ENCODE measurements at regions not wholly inside any gene's neighbourhood (a gene's known extent, or its start where the extent isn't known, plus 50 kb on each side); places are given as distances from the start of the nearest gene placed in this dataset.

DNA sequence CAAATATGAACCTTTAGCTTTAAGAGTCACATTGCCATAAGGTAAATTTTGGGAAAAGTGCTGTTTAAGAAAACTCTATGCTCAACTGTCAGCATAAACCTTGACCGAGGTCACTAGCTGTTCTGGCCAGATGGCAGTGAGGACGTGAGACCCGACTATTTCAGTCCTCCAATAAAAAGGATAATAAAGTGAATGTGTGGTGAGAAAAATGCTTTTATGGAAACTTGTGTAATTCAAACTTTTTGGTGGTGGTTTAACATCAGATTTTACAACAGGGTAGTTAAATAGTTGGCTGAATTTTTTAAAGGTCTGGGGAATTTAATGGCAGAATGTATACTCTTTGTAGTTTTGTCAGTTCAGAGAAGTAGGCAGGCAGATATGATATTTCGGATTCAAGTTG, 391.1 kb downstream of the PMP22 start:
- DNase-seq, result no peak

DNA sequence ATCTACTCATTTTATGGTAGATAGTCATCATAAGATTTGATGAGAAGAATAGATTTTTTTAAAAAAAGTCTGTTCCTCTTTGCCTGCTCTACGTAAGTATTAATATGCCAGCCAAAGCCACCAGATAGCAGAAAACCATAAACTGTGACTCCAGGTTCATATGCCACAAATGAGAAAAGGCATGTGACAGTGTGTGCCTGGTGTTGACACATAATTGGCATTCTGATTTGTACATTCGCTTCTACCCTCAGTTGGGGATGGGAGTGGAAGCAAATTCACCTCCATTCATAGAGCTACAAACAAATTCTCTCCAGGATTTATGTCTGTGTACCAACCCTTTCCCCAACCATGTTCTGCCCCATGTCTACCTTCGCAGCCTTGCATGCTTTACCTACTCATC, 391.6 kb downstream of the PMP22 start:
- no peak for DNase-seq

DNA sequence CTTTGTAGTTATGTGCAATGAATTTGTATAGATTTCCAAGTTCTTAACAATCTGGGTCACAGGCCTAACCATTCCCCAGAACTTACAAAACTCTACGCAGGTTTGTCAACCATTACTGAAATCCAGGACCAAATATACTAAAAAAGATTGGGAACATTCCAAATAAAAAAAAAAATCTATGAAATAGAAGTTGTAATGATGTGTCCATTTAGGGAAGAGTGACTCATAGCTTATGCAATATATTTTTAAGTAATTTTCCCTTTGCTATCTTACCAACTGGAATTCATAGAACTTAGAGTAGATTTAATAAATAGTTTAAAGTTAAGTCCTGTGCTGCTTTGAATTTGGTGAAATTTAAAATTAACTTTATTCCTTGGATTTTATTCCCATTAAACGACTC, 393.2 kb downstream of the PMP22 start:
- DNase-seq, result no peak

DNA sequence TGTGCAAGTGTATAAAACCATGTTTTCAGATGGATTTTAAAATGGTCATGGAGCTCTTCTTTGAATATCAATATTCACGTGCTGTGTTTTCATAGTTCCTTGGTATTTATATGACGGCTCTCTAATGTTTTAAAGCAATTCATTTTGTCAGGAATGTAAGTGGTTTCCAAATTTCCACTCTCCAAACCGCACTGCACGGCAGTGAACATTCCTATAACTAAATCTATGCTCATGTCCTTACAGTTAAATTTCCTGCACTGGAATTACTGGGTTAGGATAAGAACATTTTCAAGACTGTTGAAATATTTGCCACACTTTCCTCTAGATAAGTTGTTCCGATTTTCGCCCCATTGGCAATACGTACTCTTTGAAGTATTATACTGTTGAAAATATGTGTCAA, 398.9 kb downstream of the PMP22 start:
- DNase-seq, result no peak

DNA sequence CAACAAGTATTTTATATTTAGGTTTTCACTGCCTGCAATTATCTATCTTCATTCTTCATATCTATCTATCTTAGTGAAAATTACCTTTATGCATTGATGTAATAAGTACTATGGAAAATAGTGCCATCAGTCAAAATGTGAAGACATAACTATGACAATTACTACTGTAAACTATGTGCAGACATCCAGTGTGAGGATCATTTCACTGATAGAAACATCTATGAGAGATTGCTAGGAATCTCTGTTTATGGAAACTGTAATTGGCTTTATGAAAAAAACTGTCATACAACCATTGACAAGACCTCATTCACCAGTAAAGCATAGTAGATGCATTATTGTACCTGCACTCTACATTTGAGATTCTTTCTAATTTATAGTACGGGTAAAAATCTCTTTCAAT, 401.0 kb downstream of the PMP22 start:
- no peak for DNase-seq

DNA sequence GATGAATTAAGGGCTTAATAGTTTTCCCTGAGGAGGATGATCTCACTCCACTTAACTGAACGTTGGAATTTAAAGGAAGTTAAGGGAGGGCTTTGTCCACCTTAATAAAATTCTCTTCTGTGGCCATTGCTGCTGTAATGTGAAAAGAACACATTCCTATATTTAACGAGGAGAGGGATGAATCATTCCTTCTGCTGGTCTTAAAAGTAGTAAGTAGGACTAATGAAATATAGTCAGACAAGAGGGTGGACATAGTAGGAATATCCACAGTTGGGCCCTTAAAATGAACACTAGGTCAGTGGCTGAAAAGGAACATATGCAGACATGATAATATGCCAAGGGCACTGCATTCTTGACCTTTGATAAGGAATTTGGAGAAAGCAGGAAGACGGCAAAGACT, 405.6 kb downstream of the PMP22 start:
- no peak for DNase-seq

DNA sequence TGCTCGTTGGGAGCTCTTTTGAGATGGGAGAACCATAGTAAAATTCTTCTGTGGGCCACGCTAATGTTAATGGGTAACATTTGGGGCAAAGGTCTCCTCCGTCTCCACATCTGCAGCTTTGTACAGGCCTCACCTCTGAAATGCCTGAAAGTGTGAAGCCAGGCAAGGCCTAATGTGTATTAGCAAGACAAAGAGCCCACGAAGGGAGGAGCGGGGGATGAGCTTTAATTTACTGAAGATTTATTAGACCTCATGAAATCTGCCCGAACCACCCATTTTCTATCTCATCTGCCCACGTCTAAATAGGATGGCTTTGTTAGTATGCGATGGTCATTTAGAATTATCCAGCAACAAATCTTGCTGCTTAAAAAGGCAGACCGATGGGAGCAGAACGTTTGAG, 408.9 kb downstream of the PMP22 start:
- no peak for DNase-seq

DNA sequence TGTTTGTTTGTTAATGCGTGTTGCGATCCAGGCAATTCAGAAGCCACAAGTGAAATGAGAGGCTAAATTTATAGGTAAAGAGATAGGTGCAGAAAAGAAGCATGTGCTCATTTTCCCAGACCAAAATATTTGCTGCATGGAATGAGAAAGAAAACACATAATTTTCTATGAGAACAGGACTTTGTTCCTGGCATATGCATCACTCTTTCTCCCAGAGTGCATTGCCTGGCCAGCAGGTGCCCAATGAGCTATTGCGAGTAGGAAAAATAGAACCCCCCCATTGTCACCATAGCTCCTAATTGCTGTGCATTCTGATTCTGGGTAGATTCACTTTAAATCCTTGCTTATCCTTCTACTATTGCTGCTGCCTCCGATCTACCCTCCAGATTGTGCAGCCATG, 410.4 kb downstream of the PMP22 start:
- no peak for DNase-seq

DNA sequence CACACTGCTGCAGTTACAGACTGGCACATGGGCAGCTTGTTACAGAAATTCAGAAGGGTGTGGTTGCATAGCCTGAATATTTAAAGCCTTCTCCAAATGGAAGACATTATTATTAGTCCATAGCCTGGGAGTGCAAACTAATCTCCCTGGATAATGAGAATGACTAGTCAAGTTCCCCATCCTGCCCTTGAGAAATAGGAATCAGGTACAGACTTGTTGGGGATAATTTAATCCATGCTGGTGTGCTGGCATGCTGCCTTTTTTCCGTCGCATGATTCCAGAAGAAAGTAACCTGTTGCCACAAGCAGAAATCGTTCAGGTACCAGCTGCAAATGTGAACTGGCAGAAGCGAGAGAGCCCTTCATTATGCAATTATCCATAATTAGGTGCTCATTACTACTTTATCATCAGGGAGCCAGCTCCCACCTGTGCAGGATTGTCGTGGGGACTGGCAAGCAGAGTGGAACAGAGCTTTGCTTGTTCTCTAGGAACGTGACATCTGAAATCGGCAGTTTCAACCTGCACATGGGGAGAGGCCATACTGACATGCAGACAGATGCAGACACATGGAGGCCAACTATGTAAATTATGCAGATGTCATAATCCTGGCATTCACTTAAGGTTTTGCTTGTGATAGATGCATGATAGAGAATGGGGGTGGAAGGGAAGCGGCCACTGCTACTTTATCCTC, 419.4 kb downstream of the PMP22 start:
- no peak for DNase-seq

DNA sequence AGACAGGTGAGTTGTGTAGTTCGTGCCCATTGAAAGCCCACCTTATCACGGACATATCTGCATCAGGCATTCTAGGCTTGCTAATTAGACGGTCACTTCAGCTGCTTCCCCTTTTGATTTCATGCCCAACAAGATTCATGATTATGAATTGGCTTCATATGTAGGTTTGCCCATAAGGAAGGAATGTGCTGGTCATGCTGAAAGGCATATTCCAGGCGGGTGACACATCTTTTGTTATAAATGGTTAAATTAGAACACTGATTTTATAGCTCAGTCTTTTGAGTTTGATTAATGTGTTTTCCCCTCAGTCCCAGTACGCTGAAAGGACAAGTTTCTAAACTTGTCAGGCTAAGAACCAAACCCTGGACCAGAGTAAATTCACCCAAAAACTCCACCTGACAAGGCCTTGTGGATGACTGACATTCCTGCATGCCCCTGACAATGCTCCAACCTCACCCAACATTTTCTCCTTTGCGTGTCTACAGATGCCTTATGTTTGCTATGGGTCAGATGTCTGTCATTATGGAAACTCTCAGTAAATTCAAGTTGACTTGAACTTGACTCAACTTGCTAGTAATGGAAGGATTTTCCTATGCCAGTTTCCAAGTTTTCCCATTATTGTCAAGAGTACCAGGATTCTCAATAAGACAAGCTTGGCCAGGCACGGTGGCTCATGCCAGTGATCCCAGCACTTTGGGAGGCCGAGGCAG, 421.9 kb downstream of the PMP22 start:
- DNase-seq, result no peak

DNA sequence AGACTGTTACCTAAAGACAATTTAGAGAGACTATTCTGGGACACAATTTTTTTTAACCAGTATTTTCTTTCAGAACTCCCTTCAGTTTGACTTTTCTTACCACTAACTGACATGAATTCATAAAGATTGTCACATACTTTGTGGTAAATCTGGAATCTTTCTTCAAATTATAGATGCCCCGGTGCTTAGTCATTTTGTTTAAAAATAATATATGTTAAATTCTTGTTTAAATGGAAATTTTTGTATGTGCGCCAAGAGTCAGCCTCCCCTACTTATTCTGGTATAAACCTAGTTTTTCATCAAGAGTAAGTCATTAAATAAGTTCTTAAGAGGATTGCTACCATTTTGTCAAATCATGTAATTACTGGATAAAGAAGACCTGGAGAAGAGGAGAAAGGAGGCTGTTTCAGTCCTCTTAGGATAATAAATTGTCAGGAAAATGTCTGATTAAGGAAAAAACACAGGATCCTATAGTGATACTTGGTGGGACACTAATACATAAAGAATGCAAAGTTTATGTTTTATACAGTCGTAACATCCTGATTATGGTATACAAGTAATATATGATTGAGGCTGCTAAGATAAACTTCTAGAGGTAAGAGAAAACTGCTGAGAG, 424.4 kb downstream of the PMP22 start:
- DNase-seq, result no peak

DNA sequence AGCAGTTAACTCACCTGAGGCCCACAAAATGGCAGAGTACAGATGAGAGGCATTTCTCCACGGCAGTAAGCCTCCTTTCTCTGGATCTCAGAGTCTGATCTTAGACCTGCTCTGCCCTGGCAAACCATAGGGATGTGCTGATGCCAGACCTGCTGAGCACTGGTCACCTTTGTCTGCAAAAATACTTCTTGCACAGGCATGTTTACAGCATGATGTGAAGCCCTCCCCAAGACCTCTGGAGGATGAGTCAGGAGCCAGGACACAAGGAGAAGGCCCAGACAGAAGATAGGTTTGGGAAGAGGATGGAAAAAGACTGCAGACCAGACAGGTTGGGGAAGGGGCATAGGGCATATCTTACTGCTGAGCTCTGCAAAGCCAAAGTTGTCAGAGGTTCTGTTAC, 426.6 kb downstream of the PMP22 start:
- no peak for DNase-seq

DNA sequence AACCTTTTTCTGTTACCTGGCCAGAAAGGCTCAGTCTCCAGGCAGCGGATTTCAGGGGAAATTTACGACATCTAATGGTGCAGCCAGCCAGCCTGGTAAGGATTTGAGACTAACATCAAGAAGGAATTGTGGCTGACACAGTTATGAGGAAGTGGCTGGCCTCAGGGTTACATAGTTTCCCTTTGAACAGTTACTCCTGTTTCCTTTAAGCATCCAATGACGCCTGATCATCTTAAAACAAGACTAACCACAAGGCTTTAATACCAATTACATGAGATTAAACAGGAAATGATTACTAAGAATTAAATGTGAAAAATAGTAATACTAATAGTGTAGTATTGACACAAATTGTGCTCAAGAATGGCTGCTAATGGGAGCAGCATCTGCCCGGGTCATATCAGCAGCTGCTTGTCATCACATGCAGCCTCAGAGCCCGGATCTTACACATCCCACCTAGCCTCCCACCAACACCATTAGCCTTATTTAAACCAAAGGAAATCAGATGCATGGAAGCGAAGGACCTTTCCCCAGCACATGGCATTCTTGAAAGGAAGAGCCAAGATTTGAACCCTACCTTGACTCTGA, 431.8 kb downstream of the PMP22 start:
- DNase-seq, result no peak

DNA sequence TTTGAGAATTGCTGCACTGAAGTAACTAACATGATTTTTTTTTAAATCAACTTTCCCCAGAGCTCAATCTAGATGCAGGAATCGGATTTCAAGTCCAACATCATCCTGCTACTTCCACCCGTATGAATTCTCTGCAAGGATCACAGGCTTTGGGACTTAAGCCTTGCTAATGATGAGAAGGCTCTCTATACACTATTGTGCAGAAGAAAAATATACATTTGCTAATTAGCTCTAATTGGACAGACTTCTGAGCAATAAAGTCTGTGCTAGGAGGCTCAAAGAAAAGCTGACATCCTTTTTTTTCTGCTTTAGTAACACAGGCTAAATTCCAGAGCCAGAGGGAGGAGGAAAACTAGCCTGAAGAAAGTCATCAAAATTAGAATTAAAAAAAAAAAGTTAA, 433.6 kb downstream of the PMP22 start:
- no peak for DNase-seq

DNA sequence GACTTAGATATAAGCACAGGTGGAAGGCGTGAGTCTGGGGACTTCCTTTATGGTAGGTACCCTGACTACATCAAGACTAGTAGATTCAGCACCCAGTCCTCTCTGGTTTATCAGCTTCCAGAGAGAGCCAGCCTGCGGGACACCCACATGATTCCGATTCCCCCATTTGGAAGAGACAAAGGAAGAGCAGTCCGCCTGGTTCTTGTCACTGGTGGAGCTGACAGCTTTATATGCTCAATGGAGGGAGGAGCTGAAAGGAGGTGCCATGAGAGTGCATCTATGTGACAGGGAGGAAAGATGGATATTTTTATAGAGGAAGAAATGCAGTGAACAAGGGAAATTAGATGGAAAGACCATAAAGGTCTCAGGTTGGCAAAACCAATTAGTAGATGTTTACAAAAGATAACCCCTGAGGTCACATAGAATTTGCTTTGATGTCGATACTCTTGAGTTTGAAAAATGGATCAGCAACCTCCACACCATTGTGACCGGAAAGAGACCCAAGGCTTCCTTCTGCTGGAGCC, 437.7 kb downstream of the PMP22 start:
- no peak for DNase-seq

DNA sequence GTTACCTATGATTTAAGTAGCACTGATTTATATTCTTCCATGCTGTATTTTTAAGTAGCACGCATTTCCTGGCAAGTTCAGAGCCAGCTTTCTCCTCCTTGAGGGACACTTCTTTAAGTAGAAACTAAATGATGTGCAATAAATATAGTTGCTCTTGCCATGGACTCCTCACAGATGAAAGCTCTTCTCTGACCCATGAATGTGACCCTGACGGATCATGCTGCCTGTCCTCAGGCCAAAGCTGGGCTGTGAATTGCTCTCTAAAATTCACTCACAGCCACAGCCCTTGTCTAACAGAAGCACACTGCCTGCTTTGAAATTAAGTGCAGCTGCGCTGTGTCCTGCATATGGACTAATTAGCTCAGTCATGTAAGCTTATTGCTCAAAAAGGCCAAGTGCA, 438.8 kb downstream of the PMP22 start:
- no peak for DNase-seq

DNA sequence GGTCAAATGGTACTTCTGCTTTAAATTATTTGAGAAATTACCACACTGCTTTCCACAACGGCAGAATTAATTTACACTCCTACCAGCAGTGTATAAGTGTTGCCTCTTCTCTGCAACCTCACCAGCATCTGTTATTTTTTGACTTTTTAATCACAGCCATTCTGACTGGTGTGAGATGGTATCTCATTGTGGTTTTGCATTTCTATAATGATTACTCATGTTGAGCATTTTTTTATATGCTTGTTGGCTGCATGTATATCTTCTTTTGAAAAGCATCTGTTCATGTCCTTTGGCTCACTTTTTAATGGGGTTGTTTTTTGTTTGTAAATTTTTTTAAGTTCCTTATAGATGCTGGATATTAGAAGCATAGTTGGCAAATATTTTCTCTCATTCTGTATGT, 446.7 kb downstream of the PMP22 start:
- no peak for DNase-seq

DNA sequence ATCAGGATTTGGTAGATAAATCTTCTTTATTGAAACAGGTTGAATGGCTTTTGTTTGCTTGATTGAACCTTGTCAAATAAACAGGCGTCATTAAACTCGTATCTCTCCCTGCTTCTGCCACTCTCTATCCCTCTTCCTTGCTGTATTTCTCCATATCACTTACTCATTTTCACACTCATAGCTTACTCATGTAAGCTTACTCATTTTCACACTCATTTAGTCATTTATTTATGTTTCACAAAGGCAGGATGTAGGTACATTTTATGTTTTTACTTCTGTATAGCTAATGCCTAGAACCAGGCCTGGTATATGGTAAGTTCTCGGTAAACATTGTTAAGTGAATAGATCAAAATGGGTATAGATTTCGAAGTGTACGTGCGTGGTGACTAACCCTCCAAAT, 450.0 kb downstream of the PMP22 start:
- no peak for DNase-seq

DNA sequence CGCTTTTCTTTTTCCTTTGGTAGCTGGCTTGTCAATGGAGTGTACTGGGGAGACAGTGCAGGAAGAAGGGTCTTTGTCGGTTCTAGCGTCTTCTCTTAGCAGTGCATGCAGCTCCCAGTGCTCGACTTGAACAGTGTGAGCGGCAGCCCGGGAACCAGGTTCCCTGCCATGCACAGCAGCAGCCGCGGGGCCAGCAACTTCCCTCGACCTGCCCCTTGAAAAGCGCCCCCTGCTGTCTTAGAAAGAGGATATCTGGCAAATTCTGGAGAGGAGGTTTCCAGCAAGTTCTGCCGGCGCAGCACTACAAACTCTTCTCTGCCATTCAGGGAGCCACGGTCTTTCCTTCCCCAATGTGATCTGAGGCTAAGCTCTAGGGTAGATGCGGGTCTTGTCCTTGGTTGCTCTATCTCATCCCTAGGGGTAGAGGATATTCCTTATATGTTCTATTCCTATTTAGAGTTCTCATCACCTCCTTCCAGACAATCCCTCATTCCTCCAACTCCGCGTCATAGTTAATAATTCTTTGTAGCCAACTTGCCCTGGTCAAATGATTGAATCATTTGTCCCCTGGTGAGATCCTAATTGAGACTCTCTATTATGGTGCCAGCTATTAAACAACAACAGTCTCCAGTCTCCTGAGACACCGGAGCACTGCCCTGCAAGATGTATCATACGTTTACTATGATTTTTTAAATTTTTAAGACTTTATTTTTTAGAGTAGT, 451.3 kb downstream of the PMP22 start:
- peak; percentile 58 for DNase-seq

DNA sequence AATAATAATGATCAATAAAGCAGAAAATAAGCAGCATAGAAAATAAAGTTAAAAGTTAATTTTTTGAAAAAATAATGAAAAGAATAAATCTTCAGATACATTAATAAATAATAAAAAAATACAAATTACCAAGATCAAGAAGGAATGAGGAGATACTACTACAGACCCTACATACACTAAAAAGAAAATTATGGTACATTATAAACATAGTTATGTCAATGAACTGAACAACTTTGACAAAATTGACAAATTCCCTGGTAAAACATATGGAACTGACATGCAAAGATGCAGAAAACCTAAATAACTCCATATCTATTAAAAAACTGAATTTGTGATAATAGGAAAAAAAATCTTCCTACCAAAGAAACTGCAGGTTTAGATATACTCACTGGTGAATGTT, 456.7 kb downstream of the PMP22 start:
- DNase-seq, result no peak

DNA sequence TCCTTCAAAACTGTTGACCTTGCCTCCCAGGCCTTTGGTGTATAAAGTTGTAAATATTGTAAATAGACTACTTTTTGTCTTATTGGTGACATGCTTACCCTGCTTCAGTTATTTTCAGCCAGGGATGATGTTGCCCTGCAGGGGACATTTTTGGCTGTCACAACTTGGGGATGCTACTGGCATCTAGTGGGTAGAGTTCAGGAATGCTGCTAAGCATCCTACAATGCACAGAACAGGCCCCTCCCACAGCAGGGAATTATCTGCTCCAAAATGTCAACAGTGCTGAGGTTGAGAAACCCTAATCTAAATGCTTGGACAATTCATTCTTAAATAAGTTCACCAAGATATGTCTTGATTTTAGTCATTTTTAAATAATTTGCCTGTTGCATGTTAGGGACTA, 459.8 kb downstream of the PMP22 start:
- no peak for DNase-seq

DNA sequence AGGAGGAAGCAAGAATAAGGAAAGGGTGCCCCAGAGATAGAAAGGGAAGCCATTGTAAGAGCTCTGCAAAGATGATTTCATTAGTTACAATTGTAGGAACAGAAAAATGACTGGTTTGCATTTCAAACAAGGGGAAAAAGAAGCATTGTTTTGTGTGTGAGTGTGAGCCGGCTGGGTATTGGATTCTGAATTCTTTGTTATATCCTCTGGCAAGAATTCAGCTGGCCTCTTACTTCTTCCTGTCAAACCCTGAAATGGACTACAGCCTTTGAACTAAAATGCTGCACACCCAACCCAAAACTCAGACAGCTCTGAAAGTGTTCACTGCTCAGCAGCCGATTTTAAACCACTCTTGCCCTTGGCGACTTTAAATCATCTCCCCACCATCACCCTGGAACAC, 461.3 kb downstream of the PMP22 start:
- no peak for DNase-seq

DNA sequence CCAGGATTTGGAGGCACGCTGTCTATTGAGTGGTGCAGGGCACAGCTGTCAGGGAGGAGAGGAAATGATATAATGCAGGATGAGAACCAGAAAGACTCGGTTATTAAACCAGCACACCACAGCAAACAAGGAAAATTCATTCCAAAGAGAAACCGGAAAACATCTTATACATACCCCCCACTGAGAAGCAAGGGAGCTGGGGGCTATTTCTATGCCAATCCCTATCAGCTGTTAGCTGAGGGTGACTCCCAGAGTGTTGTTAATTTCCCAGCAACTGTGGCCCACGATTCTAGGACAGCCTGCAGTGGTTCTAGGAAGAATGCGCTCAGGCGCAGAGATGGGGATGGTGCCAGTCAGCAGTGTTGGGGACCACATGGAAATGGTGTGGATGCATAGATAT, 467.3 kb downstream of the PMP22 start:
- DNase-seq, result no peak

Measured in activated CD8-positive, alpha-beta memory T cell treated with anti-CD3 and anti-CD28 coated beads for 24 hours (primary cell).